Thyroid gland (tissue), 4 donors: ENCODE measurements at regions not wholly inside any gene's neighbourhood (a gene's known extent, or its start where the extent isn't known, plus 50 kb on each side); places are given as distances from the start of the nearest gene placed in this dataset.

Experiments used
- CTCF ChIP-seq, 6 experiments: fragments of 200-600 bp in 3 of 6; fragments of 450-650 bp in 3 of 6; sonication (generic) in 3 of 6; IDR thresholded peaks; one replicate each; pipeline ENCODE4 v1.5.1; 2016 to 2019; ENCODE audit warnings: antibody characterized with exemption in 6 of 6, mild to moderate bottlenecking in 2 of 6, inconsistent platforms in 1 of 6, moderate library complexity in 1 of 6
- POLR2A ChIP-seq, 2 donors: fragments of 450-650 bp; IDR thresholded peaks; one replicate each; pipeline ENCODE4 v1.6.1; 2017; ENCODE audit warnings: antibody characterized with exemption in 2 of 2, mild to moderate bottlenecking in 2 of 2, moderate library complexity in 1 of 2

GRCh38 chr4:31649878-31650277, 929.7 kb downstream of the PCDH7 start:
- TF ChIP-seq CTCF (IDR thresholded peaks at IDR 0.05) (no peak), POLR2A (IDR thresholded peaks at IDR 0.05) (no peak)
